ENCODE measurements at regions not wholly inside any gene's neighbourhood (a gene's known extent, or its start where the extent isn't known, plus 50 kb on each side); places are given as distances from the start of the nearest gene placed in this dataset.
"Not testable (repeated sequence)": the region's sequence is repeated elsewhere in the genome, so short reads cannot be mapped to it uniquely, and the experiment has no call there.

DNA sequence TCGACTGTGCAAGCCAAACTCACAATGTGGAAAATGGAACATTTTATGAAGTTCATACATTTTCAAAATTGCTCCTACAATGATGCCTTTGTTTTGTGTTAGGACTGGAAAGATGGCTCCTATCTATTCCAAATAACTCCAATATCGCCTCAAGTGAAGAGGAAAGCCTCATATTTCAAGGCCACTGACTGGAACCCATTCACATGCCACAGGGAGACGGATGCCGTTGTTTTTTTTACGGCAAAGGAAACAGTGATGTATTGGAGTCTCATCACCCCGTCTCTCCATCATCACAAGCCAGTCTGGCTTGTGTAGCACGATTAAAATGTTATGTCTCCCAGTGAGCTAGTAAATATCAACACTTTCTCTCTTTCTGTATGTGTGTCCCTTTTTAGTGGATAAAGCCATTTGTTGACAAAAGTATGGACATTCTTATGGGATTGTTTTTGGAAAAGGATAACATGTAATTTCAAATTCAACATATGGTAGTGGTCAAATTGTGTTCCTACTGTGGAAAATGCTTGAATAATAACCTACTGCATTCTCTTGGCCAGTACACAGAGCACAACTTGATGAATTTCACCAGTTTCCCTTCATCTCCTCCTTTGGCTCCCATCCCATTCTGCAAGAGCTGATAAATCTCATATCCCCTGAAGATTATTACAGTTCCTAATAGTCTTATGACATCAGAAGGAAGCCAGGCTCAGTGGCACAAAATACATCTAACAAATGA, 109.5 kb upstream of the PITRM1 start:
- DNase-seq, result no peak

DNA sequence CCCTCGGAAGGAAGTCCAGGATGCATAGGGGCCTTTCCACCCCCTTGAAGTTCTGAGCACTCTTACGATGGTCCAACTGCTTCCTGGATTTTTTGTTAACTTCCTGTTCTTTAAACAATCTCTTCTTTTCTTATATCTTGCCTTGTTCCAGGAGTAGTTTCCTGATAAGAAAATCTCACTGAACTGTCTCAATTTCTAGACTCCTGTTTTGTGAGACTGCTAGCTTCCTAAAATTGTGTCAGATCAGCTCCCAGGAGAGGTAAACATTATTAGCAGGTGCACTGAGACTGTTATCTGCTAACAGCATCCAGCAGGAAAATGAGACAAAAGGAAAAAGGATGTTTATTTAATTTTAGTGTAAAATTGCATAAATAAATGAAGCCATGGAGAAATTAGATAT, 106.2 kb upstream of the PITRM1 start:
- no peak for DNase-seq

DNA sequence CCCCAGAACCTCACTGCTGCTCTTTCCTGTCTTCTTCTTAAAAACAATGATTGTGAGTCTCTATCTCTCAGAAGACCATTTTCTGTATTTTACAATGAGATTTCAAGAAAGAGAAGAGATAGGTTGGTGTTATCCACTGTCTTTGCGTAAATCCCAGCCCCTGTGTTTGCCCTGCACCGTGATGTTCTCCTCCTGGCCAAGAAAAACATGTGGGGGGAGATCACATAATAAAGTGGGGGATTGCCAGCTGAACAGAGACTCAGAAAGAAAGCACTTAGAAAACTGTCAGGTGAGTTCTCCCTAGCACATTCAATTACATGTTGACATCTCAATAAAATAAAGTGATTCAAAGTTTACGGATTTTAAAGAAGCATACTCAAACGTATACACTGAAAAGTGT, 105.0 kb upstream of the PITRM1 start:
- DNase-seq, result no peak

GRCh38 chr10:3274414-3274813, 101.8 kb upstream of the PITRM1 start:
- no peak for DNase-seq

GRCh38 chr10:3273966-3274365, 101.4 kb upstream of the PITRM1 start:
- no peak for DNase-seq

GRCh38 chr10:3272300-3272699, 99.7 kb upstream of the PITRM1 start:
- DNase-seq, result no peak

DNA sequence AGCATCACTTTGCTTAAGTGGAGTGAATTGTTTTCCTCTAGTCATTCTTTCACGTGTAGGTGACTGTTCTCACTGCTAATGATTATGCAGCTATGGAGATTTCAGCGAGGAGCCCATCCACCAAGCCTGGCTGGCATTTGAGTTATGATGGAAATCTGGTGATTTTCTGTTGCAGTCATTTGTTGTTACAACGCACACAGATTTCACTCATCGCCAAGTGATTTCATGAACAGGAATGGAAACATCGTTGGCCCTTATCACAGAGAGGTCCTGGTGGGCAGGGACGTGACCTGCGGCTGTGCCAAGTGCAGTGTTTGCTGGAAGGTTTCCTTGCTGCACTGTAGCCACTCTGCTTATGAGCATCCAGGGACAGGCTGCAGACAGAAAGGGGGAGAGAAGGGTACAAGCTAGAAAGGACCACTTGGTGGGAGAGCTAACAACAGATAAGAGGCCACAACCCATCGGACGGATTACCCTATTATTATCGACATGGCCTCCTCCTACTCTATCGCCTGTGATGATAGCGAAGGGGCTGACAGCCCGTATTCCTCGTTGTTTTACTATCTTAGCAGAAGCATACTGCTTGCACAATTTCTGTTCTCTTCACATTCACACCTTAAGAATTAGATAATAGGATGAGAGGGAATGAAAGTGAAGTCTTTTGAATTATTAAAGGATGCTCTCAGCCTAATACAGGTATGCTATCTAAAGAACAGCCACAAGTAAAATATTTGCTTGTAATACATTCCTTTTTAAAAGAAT, 99.0 kb upstream of the PITRM1 start:
- DNase-seq, result no peak

DNA sequence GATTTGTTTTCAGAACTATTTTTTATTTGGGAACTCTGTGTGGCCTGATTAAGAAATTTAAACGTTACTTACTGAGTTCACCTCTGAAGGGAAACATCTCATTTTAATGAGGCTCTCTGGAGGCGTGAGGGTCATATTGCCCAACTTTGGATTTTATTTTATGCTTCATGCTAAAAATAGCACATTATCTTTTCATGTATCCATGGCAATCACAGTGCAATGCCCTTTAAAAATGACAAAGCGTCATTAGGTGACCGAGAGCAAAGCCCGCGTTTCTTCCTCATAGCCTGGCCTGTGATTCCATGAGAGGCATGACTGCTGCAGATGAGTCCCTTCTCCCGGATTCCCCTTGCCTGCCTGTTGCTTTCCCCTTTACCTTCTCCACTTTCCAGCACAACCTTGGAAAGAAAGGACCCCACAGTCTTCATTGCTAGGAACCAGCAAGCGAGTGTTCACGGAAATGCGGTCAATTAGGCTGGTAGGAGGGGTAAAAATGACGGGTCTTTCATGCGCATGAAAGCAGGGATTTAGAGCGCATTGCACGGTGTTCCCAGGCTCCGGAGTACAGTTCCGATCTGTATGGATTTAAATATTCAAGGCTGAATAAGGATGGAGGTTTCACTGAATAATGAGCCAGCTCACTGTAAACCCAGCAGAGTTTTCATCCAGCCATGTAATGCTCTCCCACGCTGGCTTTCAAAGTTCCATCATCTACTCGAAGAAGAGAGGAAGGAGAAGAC, 98.2 kb upstream of the PITRM1 start:
- DNase-seq, result no peak

GRCh38 chr10:3268025-3268424, 95.4 kb upstream of the PITRM1 start:
- DNase-seq, result no peak

DNA sequence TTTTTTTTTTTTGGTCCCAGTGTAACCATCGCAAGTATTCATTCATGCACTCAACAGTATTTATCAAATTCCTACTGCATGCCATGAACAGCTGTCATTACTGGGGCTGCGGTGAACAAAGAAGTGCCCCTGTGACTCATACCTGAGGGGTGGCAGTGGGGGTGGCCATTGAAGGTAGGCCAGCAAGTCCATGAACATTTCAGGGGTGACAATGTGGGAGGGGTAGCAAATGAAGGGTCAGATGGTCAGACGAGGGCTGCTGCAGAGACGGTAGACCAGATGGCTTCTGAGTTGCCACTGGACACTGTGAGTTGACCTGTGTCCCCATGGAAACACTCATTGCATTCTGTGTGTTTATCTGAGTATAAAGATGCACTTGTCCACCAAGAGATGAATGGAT, 92.5 kb upstream of the PITRM1 start:
- DNase-seq, result no peak

GRCh38 chr10:3264161-3264761, 91.7 kb upstream of the PITRM1 start:
- DNase-seq, result no peak

- no peak for DNase-seq
These were observed 91.2 kb upstream of the PITRM1 start for GRCh38 chr10:3263747-3264146.

DNA sequence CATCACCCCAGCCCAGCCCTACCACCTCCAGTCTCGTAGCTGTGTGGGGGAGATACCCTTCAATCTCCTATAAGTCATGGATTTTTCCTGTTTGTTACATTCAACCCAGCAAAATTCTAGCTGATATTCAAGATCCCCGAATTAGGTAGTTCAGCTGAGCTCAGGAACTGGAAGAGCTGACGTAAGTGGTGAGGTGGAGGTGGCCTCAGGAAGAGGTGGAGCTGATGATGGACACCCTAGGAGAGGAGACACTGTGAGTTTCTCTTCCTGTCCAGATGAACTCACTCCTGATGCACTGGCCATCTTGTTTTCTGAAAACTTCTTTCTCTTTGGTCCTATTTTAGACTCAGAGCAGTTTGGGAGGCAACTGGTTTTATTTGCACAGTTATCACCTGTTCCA, 90.5 kb upstream of the PITRM1 start:
- no peak for DNase-seq

DNA sequence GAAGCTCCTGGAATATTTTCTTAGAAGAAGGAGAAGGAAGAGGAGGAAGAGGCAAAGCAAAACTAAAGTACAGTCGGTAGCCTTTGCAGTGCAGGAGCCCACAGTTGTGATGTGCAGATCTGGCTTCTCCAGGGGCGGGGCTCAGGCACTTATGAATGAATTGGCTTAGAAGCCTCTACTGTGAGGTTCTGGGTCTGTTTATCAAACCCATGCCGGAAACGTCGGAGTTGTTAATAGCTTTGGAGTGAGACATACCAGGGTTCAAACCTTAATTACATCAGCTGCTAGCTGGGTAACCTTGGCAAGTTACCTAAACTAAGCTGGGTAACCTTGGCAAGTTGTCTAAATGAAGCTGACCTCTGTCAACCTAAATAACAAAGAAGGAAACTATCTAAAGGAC, 89.3 kb upstream of the PITRM1 start:
- no peak for DNase-seq

- DNase-seq, result no peak
These were observed 87.7 kb upstream of the PITRM1 start for GRCh38 chr10:3260066-3260834.

- no peak for DNase-seq
These were observed 86.9 kb upstream of the PITRM1 start for GRCh38 chr10:3259499-3259898.

GRCh38 chr10:3258394-3258793, 85.8 kb upstream of the PITRM1 start:
- no peak for DNase-seq

- DNase-seq, result no peak
These were observed 83.0 kb upstream of the PITRM1 start for GRCh38 chr10:3255616-3256015.

DNA sequence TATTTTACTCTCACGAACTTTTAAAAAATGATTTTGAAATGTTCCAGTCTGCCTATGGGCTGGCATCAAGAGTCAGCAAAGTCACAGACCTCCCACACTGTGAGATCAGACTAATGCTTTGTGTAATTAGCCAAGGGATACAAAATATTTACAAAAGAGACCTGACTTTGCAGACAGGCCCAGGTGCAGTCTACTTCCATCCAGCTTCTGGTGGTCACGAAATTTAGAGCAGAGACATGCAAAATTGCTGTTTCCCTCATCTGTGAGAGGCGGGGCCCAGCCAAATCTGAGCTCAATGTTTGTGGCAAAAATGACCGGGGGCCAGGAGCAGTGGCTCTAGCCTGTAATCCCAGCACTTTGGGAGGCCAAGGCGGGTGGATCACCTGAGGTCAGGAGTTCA, 82.5 kb upstream of the PITRM1 start:
- no peak for DNase-seq

GRCh38 chr10:3253974-3254373, 81.4 kb upstream of the PITRM1 start:
- DNase-seq, result not testable (repeated sequence)

GRCh38 chr10:3251172-3251571, 78.6 kb upstream of the PITRM1 start:
- DNase-seq, result no peak

DNA sequence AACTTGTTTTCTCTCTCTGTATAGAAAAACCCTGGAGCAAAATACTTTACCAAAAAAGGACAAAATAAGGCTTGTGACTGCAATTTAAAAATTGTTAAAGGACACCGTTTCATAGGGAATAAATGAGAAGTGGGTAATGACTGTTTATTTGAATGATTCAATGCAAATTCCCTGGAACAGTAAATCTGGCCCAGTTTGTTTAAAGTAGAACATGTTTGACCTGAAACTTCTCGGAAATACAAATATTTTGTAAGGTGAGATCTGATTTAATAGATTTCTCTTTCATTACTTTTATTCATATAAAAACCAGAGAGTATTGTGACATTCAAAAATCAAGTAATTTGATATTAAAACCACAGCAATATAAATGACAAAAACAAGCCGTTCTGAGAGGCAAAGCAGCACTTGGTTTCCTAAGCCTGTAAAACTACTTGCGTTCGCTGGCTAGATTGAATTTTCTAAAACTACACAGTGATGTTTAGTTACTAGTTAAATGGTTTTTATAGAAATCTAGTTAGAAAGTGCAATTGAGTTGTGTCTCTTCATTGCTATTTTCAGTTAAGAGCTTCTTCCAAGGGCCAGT, 76.8 kb upstream of the PITRM1 start:
- DNase-seq, result no peak
